Kidney epithelial cell (primary cell): ENCODE measurements at regions not wholly inside any gene's neighbourhood (a gene's known extent, or its start where the extent isn't known, plus 50 kb on each side); places are given as distances from the start of the nearest gene placed in this dataset.
"Not testable (repeated sequence)": the region's sequence is repeated elsewhere in the genome, so short reads cannot be mapped to it uniquely, and the experiment has no call there.

Experiments used
- DNase-seq: peaks from one replicate; pipeline ENCODE4 v3.0.0-alpha.2; 2010; ENCODE audit warnings: low read depth
- H3K27me3 ChIP-seq: 2 replicates; pipeline ENCODE4 v1.6.0; 2011; ENCODE audit warnings: low read length; ENCODE audit not compliant: control insufficient read depth, insufficient read depth
- H3K36me3 ChIP-seq: 2 replicates; pipeline ENCODE4 v1.5.1; 2011; ENCODE audit warnings: low read length; ENCODE audit not compliant: control insufficient read depth, insufficient read depth
- H3K4me3 ChIP-seq: 2 replicates; pipeline ENCODE4 v1.5.1; 2011; ENCODE audit warnings: low read depth, mild to moderate bottlenecking, control low read depth, low read length
- TF ChIP-seq, protein P1 (sequence below): IDR thresholded peaks from 2 replicates; pipeline ENCODE4 v1.5.1; 2011; ENCODE audit warnings: mild to moderate bottlenecking, moderate library complexity, low read length, control low read depth, inconsistent platforms; ENCODE audit not compliant: insufficient read depth, poor library complexity, severe bottlenecking

- Histone ChIP-seq H3K27me3 (no peaks in the 10 kb centered on the region), H3K4me3 (no peak overlapping the region), H3K36me3 (no peaks in the 10 kb centered on the region)
- TF ChIP-seq, protein P1, sequence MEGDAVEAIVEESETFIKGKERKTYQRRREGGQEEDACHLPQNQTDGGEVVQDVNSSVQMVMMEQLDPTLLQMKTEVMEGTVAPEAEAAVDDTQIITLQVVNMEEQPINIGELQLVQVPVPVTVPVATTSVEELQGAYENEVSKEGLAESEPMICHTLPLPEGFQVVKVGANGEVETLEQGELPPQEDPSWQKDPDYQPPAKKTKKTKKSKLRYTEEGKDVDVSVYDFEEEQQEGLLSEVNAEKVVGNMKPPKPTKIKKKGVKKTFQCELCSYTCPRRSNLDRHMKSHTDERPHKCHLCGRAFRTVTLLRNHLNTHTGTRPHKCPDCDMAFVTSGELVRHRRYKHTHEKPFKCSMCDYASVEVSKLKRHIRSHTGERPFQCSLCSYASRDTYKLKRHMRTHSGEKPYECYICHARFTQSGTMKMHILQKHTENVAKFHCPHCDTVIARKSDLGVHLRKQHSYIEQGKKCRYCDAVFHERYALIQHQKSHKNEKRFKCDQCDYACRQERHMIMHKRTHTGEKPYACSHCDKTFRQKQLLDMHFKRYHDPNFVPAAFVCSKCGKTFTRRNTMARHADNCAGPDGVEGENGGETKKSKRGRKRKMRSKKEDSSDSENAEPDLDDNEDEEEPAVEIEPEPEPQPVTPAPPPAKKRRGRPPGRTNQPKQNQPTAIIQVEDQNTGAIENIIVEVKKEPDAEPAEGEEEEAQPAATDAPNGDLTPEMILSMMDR: no peak
- no peak for DNase-seq
Measured at GRCh38 chr14:66273261-66273832, 212.8 kb upstream of the CCDC196 start.

DNA sequence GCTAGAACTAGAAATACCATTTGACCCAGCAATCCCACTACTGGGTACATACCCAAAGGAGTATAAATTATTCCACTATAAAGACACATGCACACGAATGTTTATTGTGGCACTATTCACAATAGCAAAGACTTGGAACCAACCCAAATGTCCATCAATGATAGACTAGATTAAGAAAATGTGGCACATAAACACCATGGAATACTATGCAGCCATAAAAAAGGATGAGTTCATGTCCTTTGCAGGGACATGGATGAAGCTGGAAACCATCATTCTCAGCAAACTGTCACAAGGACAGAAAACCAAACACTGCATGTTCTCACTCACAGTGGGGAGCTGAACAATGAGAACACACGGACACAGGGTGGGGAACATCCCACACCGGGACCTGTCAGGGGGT is 207.8 kb upstream of the CCDC196 start:
- DNase-seq, H3K27me3 ChIP-seq, H3K4me3 ChIP-seq, H3K36me3 ChIP-seq: not testable (repeated sequence)

DNA sequence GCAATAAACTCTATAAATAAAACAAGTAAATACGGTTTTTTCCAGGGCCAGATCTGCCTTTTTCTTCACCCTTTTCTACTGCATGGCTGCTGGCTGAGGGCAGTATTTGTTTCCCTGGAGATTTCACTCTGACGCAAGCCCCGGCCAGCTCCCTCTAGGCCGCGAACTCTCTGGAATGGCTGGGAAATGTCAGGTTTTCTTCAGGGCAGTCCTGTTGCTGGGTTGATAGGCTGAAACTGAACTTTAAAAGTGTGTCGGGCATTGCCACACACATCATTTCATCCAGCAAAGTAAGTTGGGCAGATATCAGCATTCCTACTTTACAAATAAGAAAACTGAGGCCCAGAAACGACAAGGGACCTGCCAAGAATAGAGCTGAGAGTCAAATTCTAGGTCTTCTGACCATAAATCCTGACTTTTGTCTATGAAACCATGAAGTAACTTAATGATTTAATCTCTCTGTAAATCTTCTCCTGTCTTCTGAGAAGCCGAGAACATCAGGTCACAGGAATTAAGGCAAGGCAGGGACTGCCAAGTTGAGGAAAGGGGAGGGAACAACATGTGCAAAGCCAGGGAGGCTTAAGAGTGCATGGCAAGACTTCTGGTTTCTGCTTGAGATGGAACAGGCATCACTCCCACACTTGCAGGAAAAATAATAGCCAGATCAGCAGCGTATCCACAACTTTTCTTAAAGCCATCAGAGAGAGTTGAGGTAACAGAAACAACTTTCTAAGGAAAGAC is 205.0 kb upstream of the CCDC196 start:
- no peak for DNase-seq
- TF ChIP-seq, protein P1: no peak
- H3K36me3 ChIP-seq: no peaks in the 10 kb centered on the region
- H3K27me3 ChIP-seq: no peaks in the 10 kb centered on the region
- H3K4me3 ChIP-seq: no peak overlapping the region

DNA sequence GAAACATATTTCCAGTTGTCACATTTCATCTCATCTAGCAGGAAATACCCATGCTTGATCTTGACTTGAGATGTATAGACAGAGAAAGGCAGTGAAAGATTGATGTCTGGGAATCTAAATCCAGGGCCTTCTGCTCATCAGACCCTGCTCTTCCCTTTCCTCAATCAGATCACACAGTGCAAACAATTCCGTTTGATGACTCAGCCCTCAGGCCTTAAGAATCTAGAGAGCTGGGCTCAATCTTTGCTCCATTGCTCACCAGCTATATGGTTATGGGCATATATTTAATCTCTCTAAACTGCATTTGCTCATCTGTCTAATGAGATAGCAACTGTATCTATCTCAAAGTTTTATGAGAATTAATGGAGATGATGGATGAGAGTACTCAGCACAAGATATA is 201.8 kb upstream of the CCDC196 start:
- no peaks in the 10 kb centered on the region for H3K27me3 ChIP-seq
- peak; percentile 44 for DNase-seq
- no peaks in the 10 kb centered on the region for H3K36me3 ChIP-seq
- TF ChIP-seq, protein P1: no peak
- H3K4me3 ChIP-seq: no peak overlapping the region

DNA sequence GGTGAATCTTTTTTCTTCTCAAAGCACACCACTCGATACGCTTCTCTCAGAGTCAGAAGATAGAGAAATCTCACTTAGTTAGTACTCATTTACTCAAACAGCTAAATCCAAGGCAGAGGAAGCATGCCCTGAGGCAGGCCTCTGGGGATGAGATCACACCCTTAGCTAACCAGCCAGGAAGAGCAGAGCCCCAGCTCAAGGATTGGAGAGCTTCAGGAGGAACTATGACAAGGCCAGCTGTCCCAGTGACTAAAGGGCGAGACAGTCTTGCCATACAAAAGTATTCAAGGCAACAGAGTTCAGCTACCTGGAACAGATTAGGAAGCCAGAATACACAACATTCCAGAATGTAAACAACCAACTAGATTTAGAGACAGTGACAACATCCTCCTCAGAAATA is 197.7 kb upstream of the CCDC196 start:
- Histone ChIP-seq H3K4me3 (no peak overlapping the region), H3K27me3 (no peaks in the 10 kb centered on the region), H3K36me3 (no peaks in the 10 kb centered on the region)
- TF ChIP-seq, protein P1: no peak
- peak; percentile 9 for DNase-seq

- H3K36me3 ChIP-seq: no peaks in the 10 kb centered on the region
- H3K4me3 ChIP-seq: no peak overlapping the region
- H3K27me3 ChIP-seq: no peaks in the 10 kb centered on the region
- TF ChIP-seq, protein P1: no peak
- DNase-seq: no peak
Measured at GRCh38 chr14:66291756-66292155, 194.4 kb upstream of the CCDC196 start.
